ENCODE measurements at regions not wholly inside any gene's neighbourhood (a gene's known extent, or its start where the extent isn't known, plus 50 kb on each side); places are given as distances from the start of the nearest gene placed in this dataset.

DNA sequence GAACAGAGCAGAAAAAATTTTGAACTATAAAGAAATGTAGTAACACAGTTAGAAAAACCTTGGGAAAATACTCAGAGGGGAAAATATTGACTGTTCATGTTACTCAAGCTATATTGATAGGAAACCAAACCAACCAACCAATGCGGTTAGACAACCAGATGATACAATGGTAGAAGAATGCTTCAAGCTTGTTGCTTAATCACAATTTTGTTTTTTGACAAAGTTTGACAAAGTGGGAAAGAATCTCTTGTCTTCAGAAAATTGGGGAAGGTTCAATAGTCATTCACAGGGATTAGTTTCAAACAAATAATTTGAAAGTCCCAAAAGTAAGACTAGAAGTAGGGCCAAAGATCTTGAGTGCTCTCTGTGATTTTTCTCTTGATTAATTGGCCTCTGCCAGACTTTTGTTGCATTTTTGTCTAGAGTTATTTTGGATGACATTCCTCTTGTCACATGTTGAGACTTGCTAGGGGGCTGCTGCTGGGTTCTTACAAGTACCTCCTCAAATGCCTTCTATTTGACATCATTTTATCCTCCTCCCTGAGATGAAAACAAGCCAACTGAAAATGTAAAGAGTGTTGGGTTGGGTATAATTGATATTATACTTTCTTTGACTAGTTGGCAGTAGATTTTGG lies 233.1 kb upstream of the PHYHIPL start:
- no peak overlapping the region for H3K4me3 ChIP-seq (replicated peaks; ENCODE audit: low read depth, low read length)
- no peaks in the 10 kb centered on the region for H3K36me3 ChIP-seq (ENCODE audit: control insufficient read depth, insufficient read depth, low read length)
- TF ChIP-seq, protein P1, sequence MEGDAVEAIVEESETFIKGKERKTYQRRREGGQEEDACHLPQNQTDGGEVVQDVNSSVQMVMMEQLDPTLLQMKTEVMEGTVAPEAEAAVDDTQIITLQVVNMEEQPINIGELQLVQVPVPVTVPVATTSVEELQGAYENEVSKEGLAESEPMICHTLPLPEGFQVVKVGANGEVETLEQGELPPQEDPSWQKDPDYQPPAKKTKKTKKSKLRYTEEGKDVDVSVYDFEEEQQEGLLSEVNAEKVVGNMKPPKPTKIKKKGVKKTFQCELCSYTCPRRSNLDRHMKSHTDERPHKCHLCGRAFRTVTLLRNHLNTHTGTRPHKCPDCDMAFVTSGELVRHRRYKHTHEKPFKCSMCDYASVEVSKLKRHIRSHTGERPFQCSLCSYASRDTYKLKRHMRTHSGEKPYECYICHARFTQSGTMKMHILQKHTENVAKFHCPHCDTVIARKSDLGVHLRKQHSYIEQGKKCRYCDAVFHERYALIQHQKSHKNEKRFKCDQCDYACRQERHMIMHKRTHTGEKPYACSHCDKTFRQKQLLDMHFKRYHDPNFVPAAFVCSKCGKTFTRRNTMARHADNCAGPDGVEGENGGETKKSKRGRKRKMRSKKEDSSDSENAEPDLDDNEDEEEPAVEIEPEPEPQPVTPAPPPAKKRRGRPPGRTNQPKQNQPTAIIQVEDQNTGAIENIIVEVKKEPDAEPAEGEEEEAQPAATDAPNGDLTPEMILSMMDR (IDR thresholded peaks at IDR 0.05; ENCODE audit: insufficient read depth, low read length, poor library complexity, severe bottlenecking) = no peak
- no peak for DNase-seq (ENCODE audit: extremely low read depth, insufficient read length)
- H3K27me3 ChIP-seq (replicated peaks; ENCODE audit: control insufficient read depth, insufficient read depth, low read length) = 0 out of 2 replicates have a peak, but pooled peaks cover 2% of the 10 kb centered on the region

DNA sequence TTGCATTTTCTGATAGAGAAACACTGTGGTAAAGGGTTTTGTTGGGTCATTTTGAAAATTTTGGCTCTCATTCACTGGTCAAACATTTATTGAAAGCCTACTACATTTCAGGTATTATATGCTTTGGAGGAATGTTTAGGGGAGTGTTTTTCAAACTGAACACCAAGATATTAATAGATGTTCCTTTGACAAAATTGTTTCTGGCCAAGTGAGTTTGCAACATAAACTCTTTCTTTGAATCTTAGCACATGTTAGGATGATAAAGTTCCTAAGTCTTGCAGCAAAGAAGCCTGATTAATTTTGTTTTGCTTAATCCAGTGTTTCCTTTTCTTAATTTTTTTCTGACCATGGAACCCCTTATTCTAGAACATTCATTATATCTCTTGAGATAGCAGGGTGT lies 232.5 kb upstream of the PHYHIPL start:
- no peak overlapping the region for H3K4me3 ChIP-seq (replicated peaks; ENCODE audit: low read depth, low read length)
- no peak for DNase-seq (ENCODE audit: extremely low read depth, insufficient read length)
- H3K36me3 ChIP-seq (ENCODE audit: control insufficient read depth, insufficient read depth, low read length) = no peaks in the 10 kb centered on the region
- TF ChIP-seq, protein P1 (IDR thresholded peaks at IDR 0.05; ENCODE audit: insufficient read depth, low read length, poor library complexity, severe bottlenecking) = no peak
- 0 out of 2 replicates have a peak, but pooled peaks cover 2% of the 10 kb centered on the region for H3K27me3 ChIP-seq (replicated peaks; ENCODE audit: control insufficient read depth, insufficient read depth, low read length)

DNA sequence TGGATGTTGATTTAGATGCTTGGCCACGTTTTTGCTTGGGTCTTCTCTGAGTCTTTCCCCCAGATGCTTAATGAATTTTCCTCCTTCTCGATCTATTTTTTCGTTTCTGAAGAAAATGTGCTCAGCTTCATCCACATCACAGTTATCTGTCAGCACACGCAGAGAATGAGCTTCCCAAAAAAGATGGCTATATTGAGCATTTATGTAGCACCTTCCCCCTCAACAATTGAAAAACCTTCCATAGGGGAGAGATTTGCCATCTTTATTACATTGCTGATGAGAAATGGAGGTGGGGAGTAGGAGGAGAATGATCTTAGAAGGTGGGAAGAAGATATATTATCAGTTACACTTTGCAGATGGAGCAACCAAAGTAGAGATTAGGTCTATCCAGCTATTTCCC lies 228.1 kb upstream of the PHYHIPL start:
- H3K36me3 ChIP-seq (ENCODE audit: control insufficient read depth, insufficient read depth, low read length) = no peaks in the 10 kb centered on the region
- no peak overlapping the region for H3K4me3 ChIP-seq (replicated peaks; ENCODE audit: low read depth, low read length)
- TF ChIP-seq, protein P1 (IDR thresholded peaks at IDR 0.05; ENCODE audit: insufficient read depth, low read length, poor library complexity, severe bottlenecking) = no peak
- H3K27me3 ChIP-seq (replicated peaks; ENCODE audit: control insufficient read depth, insufficient read depth, low read length) = 0 out of 2 replicates have a peak, but pooled peaks cover 2% of the 10 kb centered on the region
- DNase-seq (ENCODE audit: extremely low read depth, insufficient read length) = no peak

DNA sequence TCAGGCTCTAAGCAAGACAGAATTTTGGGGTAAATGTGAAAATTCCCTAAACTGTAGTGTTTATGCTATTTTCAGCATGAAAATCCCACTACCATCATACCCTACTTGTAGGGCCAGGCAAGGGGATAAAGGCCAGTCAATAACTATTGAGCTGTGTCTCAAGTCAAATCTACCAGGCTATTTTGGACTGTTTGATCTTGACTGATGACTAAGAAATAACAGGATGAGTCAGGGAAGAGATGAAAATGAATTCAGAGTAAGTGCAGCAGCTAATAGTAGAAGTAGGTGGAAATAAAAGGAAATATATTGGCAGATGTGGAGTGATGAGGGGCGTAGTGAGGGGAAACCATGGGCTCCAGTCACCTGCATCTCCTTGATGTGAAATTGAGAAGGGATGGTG lies 225.8 kb upstream of the PHYHIPL start:
- Histone ChIP-seq H3K27me3 (replicated peaks; ENCODE audit: control insufficient read depth, insufficient read depth, low read length) (0 out of 2 replicates have a peak, but pooled peaks cover 2% of the 10 kb centered on the region), H3K36me3 (ENCODE audit: control insufficient read depth, insufficient read depth, low read length) (no peaks in the 10 kb centered on the region), H3K4me3 (replicated peaks; ENCODE audit: low read depth, low read length) (no peak overlapping the region)
- TF ChIP-seq, protein P1 (IDR thresholded peaks at IDR 0.05; ENCODE audit: insufficient read depth, low read length, poor library complexity, severe bottlenecking) = no peak
- DNase-seq (ENCODE audit: extremely low read depth, insufficient read length) = no peak

DNA sequence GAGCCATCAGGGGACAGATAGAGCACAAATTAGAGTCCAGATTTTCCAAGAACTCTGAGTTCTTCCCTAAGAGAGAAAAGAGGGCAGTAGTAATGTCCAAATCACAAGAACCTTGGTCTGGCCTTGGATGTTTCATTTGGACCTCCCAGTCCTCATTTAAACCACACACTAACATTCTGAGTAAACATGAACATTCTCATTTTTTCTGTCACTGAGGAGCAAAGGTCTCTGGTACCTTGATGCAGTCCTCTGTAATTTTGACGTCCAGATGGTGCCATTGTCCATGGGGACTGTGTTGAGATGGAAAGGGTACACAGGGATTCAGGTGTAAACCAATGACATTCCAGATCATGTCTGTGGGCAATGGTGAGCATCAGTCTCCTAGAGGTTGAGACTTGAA lies 225.4 kb upstream of the PHYHIPL start:
- no peak for DNase-seq (ENCODE audit: extremely low read depth, insufficient read length)
- TF ChIP-seq, protein P1 (IDR thresholded peaks at IDR 0.05; ENCODE audit: insufficient read depth, low read length, poor library complexity, severe bottlenecking) = no peak
- H3K36me3 ChIP-seq (ENCODE audit: control insufficient read depth, insufficient read depth, low read length) = no peaks in the 10 kb centered on the region
- H3K4me3 ChIP-seq (replicated peaks; ENCODE audit: low read depth, low read length) = no peak overlapping the region
- H3K27me3 ChIP-seq (replicated peaks; ENCODE audit: control insufficient read depth, insufficient read depth, low read length) = 0 out of 2 replicates have a peak, but pooled peaks cover under 1% of the 10 kb centered on the region

DNA sequence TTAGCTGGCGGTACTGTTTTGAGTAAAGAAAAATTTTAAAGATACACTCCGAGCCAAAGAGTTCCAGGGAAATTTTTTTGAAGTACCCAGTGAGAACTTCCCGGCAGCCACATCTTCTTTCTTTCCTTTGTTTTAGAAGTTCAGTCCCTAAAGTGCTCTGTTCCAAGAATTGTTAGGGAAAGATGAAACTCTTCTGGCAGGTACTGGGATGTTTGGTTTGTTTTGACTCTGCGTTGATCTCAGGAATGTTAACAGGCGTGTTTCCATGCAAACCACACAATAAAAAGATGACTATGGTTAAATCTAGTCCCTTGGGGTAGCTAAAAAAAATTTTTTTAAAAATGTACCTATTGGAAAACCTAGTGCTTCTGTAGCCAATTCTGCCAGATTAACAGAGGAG lies 224.7 kb upstream of the PHYHIPL start:
- no peak for DNase-seq (ENCODE audit: extremely low read depth, insufficient read length)
- no peaks in the 10 kb centered on the region for H3K36me3 ChIP-seq (ENCODE audit: control insufficient read depth, insufficient read depth, low read length)
- H3K27me3 ChIP-seq (replicated peaks; ENCODE audit: control insufficient read depth, insufficient read depth, low read length) = no peaks in the 10 kb centered on the region
- no peak overlapping the region for H3K4me3 ChIP-seq (replicated peaks; ENCODE audit: low read depth, low read length)
- TF ChIP-seq, protein P1 (IDR thresholded peaks at IDR 0.05; ENCODE audit: insufficient read depth, low read length, poor library complexity, severe bottlenecking) = no peak

Data from GM06990 (cell line).